Parathyroid adenoma (tissue), 2 donors: ENCODE measurements at regions not wholly inside any gene's neighbourhood (a gene's known extent, or its start where the extent isn't known, plus 50 kb on each side); places are given as distances from the start of the nearest gene placed in this dataset.

ENCODE experiments used
- H2AFZ ChIP-seq: fragments of 300-600 bp; sonication (generic); one replicate; pipeline ENCODE4 v1.7.0; 2017; ENCODE audit warnings: antibody characterized with exemption, mild to moderate bottlenecking
- H3K27ac ChIP-seq: fragments of 300-600 bp; sonication (generic); one replicate; pipeline ENCODE4 v1.7.0; 2017
- H3K27me3 ChIP-seq: fragments of 300-600 bp; sonication (generic); one replicate; pipeline ENCODE4 v1.7.0; 2017; ENCODE audit warnings: low read length; ENCODE audit not compliant: control insufficient read depth, insufficient read depth
- H3K36me3 ChIP-seq: fragments of 300-600 bp; sonication (generic); one replicate; pipeline ENCODE4 v1.7.0; 2017; ENCODE audit warnings: low read length; ENCODE audit not compliant: control insufficient read depth, insufficient read depth
- H3K4me1 ChIP-seq: fragments of 300-600 bp; sonication (generic); one replicate; pipeline ENCODE4 v1.7.0; 2017; ENCODE audit warnings: control low read depth
- H3K4me2 ChIP-seq: fragments of 300-600 bp; sonication (generic); one replicate; pipeline ENCODE4 v1.7.0; 2017; ENCODE audit warnings: low read length
- H3K4me3 ChIP-seq: fragments of 300-600 bp; sonication (generic); one replicate; pipeline ENCODE4 v1.7.0; 2017; ENCODE audit warnings: low read depth, low read length
- H3K79me2 ChIP-seq: fragments of 300-600 bp; sonication (generic); one replicate; pipeline ENCODE4 v1.7.0; 2017; ENCODE audit warnings: control low read depth
- H3K9ac ChIP-seq: fragments of 300-600 bp; sonication (generic); one replicate; pipeline ENCODE4 v1.7.0; 2017; ENCODE audit warnings: mild to moderate bottlenecking
- H3K9me3 ChIP-seq: fragments of 300-600 bp; sonication (generic); one replicate; pipeline ENCODE4 v1.7.0; 2017; ENCODE audit warnings: low read length; ENCODE audit not compliant: control insufficient read depth
- CTCF ChIP-seq: fragments of 300-600 bp; sonication (generic); IDR thresholded peaks from one replicate; pipeline ENCODE4 v1.7.0; 2017; ENCODE audit warnings: antibody characterized with exemption, mild to moderate bottlenecking
- donor health status: primary hyperparathyroidism.

GRCh38 chr9:81174023-81174422 lies 515.3 kb downstream of the TLE1 start:
- TF ChIP-seq CTCF, result no peak
- no peak overlapping the region for H3K27ac ChIP-seq
- H3K36me3 ChIP-seq, result no peaks in the 10 kb centered on the region
- no peak overlapping the region for H2AFZ ChIP-seq
- no peaks in the 10 kb centered on the region for H3K27me3 ChIP-seq
- no peaks in the 10 kb centered on the region for H3K4me1 ChIP-seq
- H3K4me2 ChIP-seq, result no peak overlapping the region
- no peaks in the 10 kb centered on the region for H3K79me2 ChIP-seq
- H3K4me3 ChIP-seq, result no peak overlapping the region
- no peak overlapping the region for H3K9ac ChIP-seq
- no peaks in the 10 kb centered on the region for H3K9me3 ChIP-seq

- H3K4me1 ChIP-seq, result no peaks in the 10 kb centered on the region
- H3K79me2 ChIP-seq, result no peaks in the 10 kb centered on the region
- no peaks in the 10 kb centered on the region for H3K27me3 ChIP-seq
- H3K36me3 ChIP-seq, result no peaks in the 10 kb centered on the region
- H3K4me3 ChIP-seq, result no peak overlapping the region
- no peak overlapping the region for H3K4me2 ChIP-seq
- no peak overlapping the region for H2AFZ ChIP-seq
- H3K27ac ChIP-seq, result no peak overlapping the region
- H3K9me3 ChIP-seq, result no peaks in the 10 kb centered on the region
- H3K9ac ChIP-seq, result no peak overlapping the region
- TF ChIP-seq CTCF, result no peak
Observed at GRCh38 chr9:81171689-81172088, 517.7 kb downstream of the TLE1 start.

- TF ChIP-seq CTCF, result no peak
- no peaks in the 10 kb centered on the region for H3K36me3 ChIP-seq
- no peak overlapping the region for H3K27ac ChIP-seq
- no peaks in the 10 kb centered on the region for H3K27me3 ChIP-seq
- no peak overlapping the region for H3K4me3 ChIP-seq
- no peaks in the 10 kb centered on the region for H3K79me2 ChIP-seq
- no peak overlapping the region for H2AFZ ChIP-seq
- H3K4me1 ChIP-seq, result no peaks in the 10 kb centered on the region
- H3K4me2 ChIP-seq, result no peak overlapping the region
- no peak overlapping the region for H3K9ac ChIP-seq
- no peaks in the 10 kb centered on the region for H3K9me3 ChIP-seq
Observed at GRCh38 chr9:81162361-81162760, 527.0 kb downstream of the TLE1 start.

- H2AFZ ChIP-seq, result no peak overlapping the region
Observed at GRCh38 chr9:81156381-81156780, 533.0 kb downstream of the TLE1 start.

More at GRCh38 chr9:81156381-81156780, 533.0 kb downstream of the TLE1 start:
- no peak overlapping the region for H3K4me3 ChIP-seq
- no peak overlapping the region for H3K27ac ChIP-seq
- H3K27me3 ChIP-seq, result no peaks in the 10 kb centered on the region
- no peaks in the 10 kb centered on the region for H3K36me3 ChIP-seq
- H3K79me2 ChIP-seq, result no peaks in the 10 kb centered on the region
- no peaks in the 10 kb centered on the region for H3K9me3 ChIP-seq
- TF ChIP-seq CTCF, result no peak
- H3K9ac ChIP-seq, result no peak overlapping the region
- no peaks in the 10 kb centered on the region for H3K4me1 ChIP-seq
- no peak overlapping the region for H3K4me2 ChIP-seq
